ENCODE measurements at regions not wholly inside any gene's neighbourhood (a gene's known extent, or its start where the extent isn't known, plus 50 kb on each side); places are given as distances from the start of the nearest gene placed in this dataset.

DNA sequence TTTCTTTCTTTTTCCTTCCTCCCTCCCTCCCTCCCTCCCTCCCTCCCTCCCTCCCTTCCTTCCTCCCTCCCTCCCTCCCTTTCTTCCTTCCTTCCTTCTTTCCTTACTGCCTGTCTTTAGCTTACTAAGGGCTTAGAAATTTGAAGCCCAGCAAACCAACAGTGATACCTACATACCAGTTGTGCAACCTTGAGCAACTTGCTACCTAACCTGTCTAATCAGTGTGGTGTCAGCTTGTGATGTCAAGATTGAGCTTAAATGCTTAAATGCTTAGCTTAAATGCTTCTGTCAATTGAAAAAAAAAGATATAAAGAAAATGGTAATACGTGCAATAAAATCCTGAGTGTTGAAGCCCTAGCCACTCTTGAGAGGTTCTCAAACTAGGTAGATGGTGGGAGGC is 728.6 kb downstream of the TRIML1 start:
- no peak for TF ChIP-seq EZH2phosphoT487 (IDR thresholded peaks at IDR 0.05; ENCODE audit: low read depth)
- no peak for TF ChIP-seq CTCF (IDR thresholded peaks at IDR 0.05; ENCODE audit: low read depth, low read length)
- H3K4me2 ChIP-seq (ENCODE audit: low read length), result no peak overlapping the region
- H3K79me2 ChIP-seq (ENCODE audit: low read length), result no peaks in the 10 kb centered on the region
- no peaks in the 10 kb centered on the region for H3K4me1 ChIP-seq (ENCODE audit: low read length)
- no peak overlapping the region for H3K9ac ChIP-seq (ENCODE audit: low read length)
- H3K36me3 ChIP-seq (replicated peaks; ENCODE audit: low read depth, low read length), result no peaks in the 10 kb centered on the region
- H4K20me1 ChIP-seq (ENCODE audit: insufficient read depth, low read length), result no peaks in the 10 kb centered on the region
- no peak overlapping the region for H3K27ac ChIP-seq (ENCODE audit: low read length)
- no peaks in the 10 kb centered on the region for H3K9me3 ChIP-seq (ENCODE audit: insufficient read depth, low read length)
- no peak overlapping the region for H3K4me3 ChIP-seq (ENCODE audit: low read length)
- no peaks in the 10 kb centered on the region for H3K27me3 ChIP-seq (ENCODE audit: low read depth, low read length)
- no peak overlapping the region for H2AFZ ChIP-seq (ENCODE audit: low read depth, low read length)

GRCh38 chr4:188869581-188869980 is 730.3 kb downstream of the TRIML1 start:
- H3K27ac ChIP-seq (ENCODE audit: low read length), result no peak overlapping the region
- no peak overlapping the region for H2AFZ ChIP-seq (ENCODE audit: low read depth, low read length)
- TF ChIP-seq EZH2phosphoT487 (IDR thresholded peaks at IDR 0.05; ENCODE audit: low read depth), result no peak
- no peak for TF ChIP-seq CTCF (IDR thresholded peaks at IDR 0.05; ENCODE audit: low read depth, low read length)
- no peak overlapping the region for H3K4me2 ChIP-seq (ENCODE audit: low read length)
- no peaks in the 10 kb centered on the region for H3K27me3 ChIP-seq (ENCODE audit: low read depth, low read length)
- H3K4me3 ChIP-seq (ENCODE audit: low read length), result no peak overlapping the region
- H3K9ac ChIP-seq (ENCODE audit: low read length), result no peak overlapping the region
- H3K36me3 ChIP-seq (replicated peaks; ENCODE audit: low read depth, low read length), result no peaks in the 10 kb centered on the region
- no peaks in the 10 kb centered on the region for H4K20me1 ChIP-seq (ENCODE audit: insufficient read depth, low read length)
- H3K4me1 ChIP-seq (ENCODE audit: low read length), result no peaks in the 10 kb centered on the region
- no peaks in the 10 kb centered on the region for H3K79me2 ChIP-seq (ENCODE audit: low read length)
- no peaks in the 10 kb centered on the region for H3K9me3 ChIP-seq (ENCODE audit: insufficient read depth, low read length)

DNA sequence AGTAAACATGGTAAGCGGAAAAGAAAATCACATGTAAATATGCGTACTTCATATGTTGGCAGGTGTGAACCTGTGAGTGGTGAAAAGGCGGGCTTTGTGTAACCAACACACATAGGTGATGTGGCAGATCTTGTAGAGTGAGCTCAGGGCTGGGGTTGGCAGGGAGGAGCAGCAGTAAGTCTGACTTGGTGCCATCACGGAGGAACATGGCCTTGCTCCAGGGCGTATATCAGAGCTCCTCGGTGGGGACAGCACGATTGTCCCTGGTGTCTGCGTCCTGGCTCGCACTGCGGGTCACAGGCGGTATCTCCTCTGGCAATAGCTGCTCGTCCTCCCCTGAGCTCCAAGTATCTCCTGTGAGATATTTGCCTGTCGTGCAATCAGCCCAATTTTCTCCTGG is 733.6 kb downstream of the TRIML1 start:
- Histone ChIP-seq H3K27ac (ENCODE audit: low read length) (no peak overlapping the region), H2AFZ (ENCODE audit: low read depth, low read length) (no peak overlapping the region), H3K27me3 (ENCODE audit: low read depth, low read length) (no peaks in the 10 kb centered on the region), H3K4me1 (ENCODE audit: low read length) (no peaks in the 10 kb centered on the region), H3K9me3 (ENCODE audit: insufficient read depth, low read length) (no peaks in the 10 kb centered on the region), H3K4me2 (ENCODE audit: low read length) (no peak overlapping the region), H3K9ac (ENCODE audit: low read length) (no peak overlapping the region), H4K20me1 (ENCODE audit: insufficient read depth, low read length) (no peaks in the 10 kb centered on the region), H3K36me3 (replicated peaks; ENCODE audit: low read depth, low read length) (no peaks in the 10 kb centered on the region), H3K79me2 (ENCODE audit: low read length) (no peaks in the 10 kb centered on the region), H3K4me3 (ENCODE audit: low read length) (no peak overlapping the region)
- TF ChIP-seq EZH2phosphoT487 (IDR thresholded peaks at IDR 0.05; ENCODE audit: low read depth) (no peak), CTCF (IDR thresholded peaks at IDR 0.05; ENCODE audit: low read depth, low read length) (no peak)

GRCh38 chr4:188876881-188877280 is 737.6 kb downstream of the TRIML1 start:
- no peaks in the 10 kb centered on the region for H4K20me1 ChIP-seq (ENCODE audit: insufficient read depth, low read length)
- TF ChIP-seq CTCF (IDR thresholded peaks at IDR 0.05; ENCODE audit: low read depth, low read length), result no peak
- no peak for TF ChIP-seq EZH2phosphoT487 (IDR thresholded peaks at IDR 0.05; ENCODE audit: low read depth)
- no peaks in the 10 kb centered on the region for H3K79me2 ChIP-seq (ENCODE audit: low read length)
- H2AFZ ChIP-seq (ENCODE audit: low read depth, low read length), result no peak overlapping the region
- no peaks in the 10 kb centered on the region for H3K9me3 ChIP-seq (ENCODE audit: insufficient read depth, low read length)
- H3K4me3 ChIP-seq (ENCODE audit: low read length), result no peak overlapping the region
- no peak overlapping the region for H3K9ac ChIP-seq (ENCODE audit: low read length)
- H3K4me1 ChIP-seq (ENCODE audit: low read length), result no peaks in the 10 kb centered on the region
- no peaks in the 10 kb centered on the region for H3K36me3 ChIP-seq (replicated peaks; ENCODE audit: low read depth, low read length)
- H3K27me3 ChIP-seq (ENCODE audit: low read depth, low read length), result no peaks in the 10 kb centered on the region
- no peak overlapping the region for H3K27ac ChIP-seq (ENCODE audit: low read length)
- H3K4me2 ChIP-seq (ENCODE audit: low read length), result no peak overlapping the region
